GM19328 (cell line): ENCODE measurements at regions not wholly inside any gene's neighbourhood (a gene's known extent, or its start where the extent isn't known, plus 50 kb on each side); places are given as distances from the start of the nearest gene placed in this dataset.

ENCODE experiments used
- ATAC-seq: cut with Tn5 transposase; IDR thresholded peaks from one replicate; pipeline ENCODE4 v1.9.1; 2021; ENCODE audit warnings: mild to moderate bottlenecking, moderate library complexity; ENCODE audit not compliant: unreplicated experiment

DNA sequence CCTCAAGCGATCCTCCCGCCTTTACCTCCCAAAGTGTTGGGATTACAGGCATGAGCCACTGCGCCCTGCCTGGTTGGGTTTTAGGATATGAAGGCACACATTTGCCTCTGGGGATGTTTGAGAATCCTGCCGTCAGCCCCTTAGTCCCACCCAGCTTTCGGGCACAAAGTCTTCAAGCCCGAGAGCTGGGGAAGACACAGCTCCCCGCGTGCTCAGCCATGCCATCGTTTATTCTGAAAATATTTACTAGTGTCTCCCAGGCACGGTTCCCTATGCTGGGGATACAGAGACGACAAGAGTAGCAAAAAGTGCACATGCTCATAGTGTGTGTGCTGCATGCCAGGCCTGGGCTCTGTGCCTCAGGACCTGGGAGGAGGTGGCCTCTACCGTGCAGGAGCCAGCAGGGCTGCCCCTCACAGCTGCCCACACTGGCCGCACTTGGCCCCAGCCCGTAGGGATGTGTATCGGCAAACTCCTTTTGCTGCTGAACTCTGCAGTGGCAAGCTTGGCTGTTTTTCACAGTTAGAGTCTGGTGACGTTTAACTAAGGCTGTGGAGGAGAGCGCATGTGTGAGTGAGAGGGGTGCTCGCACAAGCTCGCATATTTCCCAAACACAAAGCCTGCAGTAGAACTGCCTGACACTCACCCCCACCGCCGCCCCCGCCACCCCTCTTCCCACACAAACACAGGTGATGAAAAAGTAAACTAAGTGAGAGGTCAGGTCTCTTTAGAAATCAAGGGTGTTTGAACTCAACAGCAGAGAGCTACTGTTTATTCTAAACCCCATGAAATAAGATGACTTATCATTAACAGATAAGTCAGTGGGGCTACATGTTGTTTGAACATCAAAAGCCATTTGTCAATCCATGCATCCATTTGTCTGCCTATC, 266.4 kb downstream of the MRTFB start:
- ATAC-seq: no peak

- no peak for ATAC-seq
Measured at GRCh38 chr16:14335297-14335696, 264.2 kb downstream of the MRTFB start.

DNA sequence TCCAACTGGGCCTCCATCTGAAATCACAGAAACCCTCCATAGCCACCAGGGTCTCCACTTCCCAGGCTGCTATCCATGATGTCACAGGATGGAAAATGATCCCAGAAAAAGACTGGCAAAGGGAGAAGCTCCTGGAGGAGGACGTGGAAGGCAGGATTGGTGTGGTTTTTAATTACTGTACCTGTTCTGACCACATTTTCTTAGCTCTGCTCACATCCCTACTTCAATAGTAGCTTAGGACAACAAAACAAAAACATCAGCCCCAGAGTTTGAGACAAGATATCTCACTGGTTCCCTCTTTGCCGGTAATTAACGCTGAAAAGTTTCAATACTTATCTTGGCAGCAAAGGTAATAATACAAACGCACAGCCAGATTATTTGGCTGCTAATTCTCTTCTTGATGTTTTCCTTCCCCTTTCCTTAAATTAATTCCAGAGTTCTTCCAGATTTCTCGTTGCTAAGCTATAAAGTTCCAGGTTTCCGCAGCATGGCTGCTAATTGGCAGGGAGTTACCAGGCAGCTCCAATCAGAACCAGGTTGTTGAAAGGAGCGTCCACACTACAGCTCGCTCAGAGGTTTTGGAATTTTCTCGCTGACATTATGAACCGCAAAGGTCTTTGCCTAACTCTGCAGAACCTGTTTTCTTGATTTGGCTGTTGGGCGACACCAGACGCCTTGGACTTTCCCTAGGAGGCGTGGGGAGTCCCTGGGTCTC, 263.4 kb downstream of the MRTFB start:
- no peak for ATAC-seq

GRCh38 chr16:14333361-14333760, 262.2 kb downstream of the MRTFB start:
- ATAC-seq: no peak

- no peak for ATAC-seq
Measured at GRCh38 chr16:14331020-14331419, 259.9 kb downstream of the MRTFB start.

GRCh38 chr16:14329727-14330350, 258.7 kb downstream of the MRTFB start:
- ATAC-seq: no peak

DNA sequence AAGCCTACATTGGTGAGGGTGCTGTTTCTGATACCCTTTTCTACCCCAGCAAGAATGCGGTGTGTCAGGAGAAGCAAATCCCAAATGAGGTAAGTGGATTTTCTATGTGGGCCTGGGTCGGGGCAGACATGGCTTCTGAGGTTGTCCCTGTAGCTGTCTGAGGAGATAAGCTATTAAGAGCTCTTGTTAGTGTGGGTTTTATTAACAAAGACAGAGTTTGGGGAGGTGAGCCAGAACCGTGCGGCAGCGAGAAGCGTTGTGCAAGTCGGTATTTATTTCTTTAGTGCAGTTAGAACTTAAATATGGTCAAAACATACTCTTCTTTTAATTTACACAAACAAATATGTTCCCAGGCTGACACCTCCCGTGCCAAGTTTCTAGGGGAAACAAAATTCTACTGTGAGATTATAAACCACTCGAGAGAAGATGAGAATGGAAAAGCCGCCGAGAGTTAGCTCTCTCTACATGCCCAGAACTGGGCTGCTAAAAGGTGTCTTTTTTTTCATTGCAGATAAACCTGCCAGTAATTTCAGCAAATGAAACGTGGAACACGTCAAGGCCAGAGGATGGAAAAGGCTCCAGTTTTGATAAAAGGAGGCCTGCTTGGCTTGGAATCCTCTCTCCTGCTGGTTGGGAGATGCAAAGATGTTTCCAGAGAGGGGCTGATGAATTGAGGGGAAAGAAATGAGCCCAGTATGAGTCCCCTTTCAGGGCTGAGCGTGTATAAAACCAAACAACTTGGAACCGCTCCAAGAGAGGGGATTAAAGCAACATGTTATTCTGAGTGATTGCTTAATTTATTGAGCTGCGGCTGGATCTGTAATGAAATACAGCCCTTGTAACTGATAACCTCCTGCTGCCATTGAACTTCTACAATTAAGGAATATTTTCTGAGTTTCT, 254.6 kb downstream of the MRTFB start:
- ATAC-seq: no peak

- ATAC-seq: no peak
Measured at GRCh38 chr16:14324581-14324980, 253.5 kb downstream of the MRTFB start.

GRCh38 chr16:14322186-14322585, 251.1 kb downstream of the MRTFB start:
- no peak for ATAC-seq

GRCh38 chr16:14321542-14321941, 250.4 kb downstream of the MRTFB start:
- no peak for ATAC-seq

GRCh38 chr16:14320406-14320805, 249.3 kb downstream of the MRTFB start:
- no peak for ATAC-seq
